ENCODE measurements at regions not wholly inside any gene's neighbourhood (a gene's known extent, or its start where the extent isn't known, plus 50 kb on each side); places are given as distances from the start of the nearest gene placed in this dataset.
"Not testable (repeated sequence)": the region's sequence is repeated elsewhere in the genome, so short reads cannot be mapped to it uniquely, and the experiment has no call there.

GRCh38 chr10:118965645-118966044, 63.9 kb upstream of the NANOS1 start:
- no peak for DNase-seq (ENCODE audit: low read depth in 2 of 2)

- no peak for DNase-seq (ENCODE audit: low read depth in 2 of 2)
Observed at GRCh38 chr10:118966076-118966849, 63.3 kb upstream of the NANOS1 start.

- DNase-seq (ENCODE audit: low read depth in 2 of 2), result no peak
Observed at GRCh38 chr10:118966850-118967125, 62.7 kb upstream of the NANOS1 start.

- DNase-seq (ENCODE audit: low read depth in 2 of 2), result no peak
Observed at GRCh38 chr10:118967160-118967559, 62.4 kb upstream of the NANOS1 start.

- DNase-seq (ENCODE audit: low read depth in 2 of 2), result no peak
Observed at GRCh38 chr10:118968060-118968459, 61.5 kb upstream of the NANOS1 start.

GRCh38 chr10:118968482-118968881, 61.0 kb upstream of the NANOS1 start:
- DNase-seq (ENCODE audit: low read depth in 2 of 2), result no peak

GRCh38 chr10:118969014-118969413, 60.5 kb upstream of the NANOS1 start:
- no peak for DNase-seq (ENCODE audit: low read depth in 2 of 2)

- DNase-seq (ENCODE audit: low read depth in 2 of 2), result no peak
Observed at GRCh38 chr10:118970770-118971169, 58.7 kb upstream of the NANOS1 start.

GRCh38 chr10:118971187-118971586, 58.3 kb upstream of the NANOS1 start:
- no peak for DNase-seq (ENCODE audit: low read depth in 2 of 2)

GRCh38 chr10:118971876-118972275, 57.6 kb upstream of the NANOS1 start:
- DNase-seq (ENCODE audit: low read depth in 2 of 2), result no peak

- no peak for DNase-seq (ENCODE audit: low read depth in 2 of 2)
Observed at GRCh38 chr10:118973744-118974143, 55.8 kb upstream of the NANOS1 start.

GRCh38 chr10:118974951-118975350, 54.6 kb upstream of the NANOS1 start:
- no peak for DNase-seq (ENCODE audit: low read depth in 2 of 2)

GRCh38 chr10:118976219-118976618, 53.3 kb upstream of the NANOS1 start:
- DNase-seq (ENCODE audit: low read depth in 2 of 2), result not testable (repeated sequence)

GRCh38 chr10:118977022-118977599, 52.4 kb upstream of the NANOS1 start:
- DNase-seq (ENCODE audit: low read depth in 2 of 2), result no peak

- DNase-seq (ENCODE audit: low read depth in 2 of 2), result no peak
Observed at GRCh38 chr10:118977835-118978234, 51.7 kb upstream of the NANOS1 start.

- DNase-seq (ENCODE audit: low read depth in 2 of 2), result no peak
Observed at GRCh38 chr10:118978316-118978997, 51.1 kb upstream of the NANOS1 start.

GRCh38 chr10:118978998-118979350, 50.5 kb upstream of the NANOS1 start:
- DNase-seq (ENCODE audit: low read depth in 2 of 2), result no peak

GRCh38 chr10:118979661-118980060, 49.9 kb upstream of the NANOS1 start:
- no peak for DNase-seq (ENCODE audit: low read depth in 2 of 2)

All from stimulated activated CD8-positive, alpha-beta memory T cell treated with anti-CD3 and anti-CD28 coated beads, Interleukin-7, amount 100 ng/mL, for 4 hours (primary cell).